NCI-H226 (cell line): ENCODE measurements at regions not wholly inside any gene's neighbourhood (a gene's known extent, or its start where the extent isn't known, plus 50 kb on each side); places are given as distances from the start of the nearest gene placed in this dataset.
A peak's percentile ranks its signal among the peaks of the same experiment; 100 is the strongest.

Experiments used
- DNase-seq: peaks from one replicate; pipeline ENCODE4 v3.0.0-alpha.2; 2015

DNA sequence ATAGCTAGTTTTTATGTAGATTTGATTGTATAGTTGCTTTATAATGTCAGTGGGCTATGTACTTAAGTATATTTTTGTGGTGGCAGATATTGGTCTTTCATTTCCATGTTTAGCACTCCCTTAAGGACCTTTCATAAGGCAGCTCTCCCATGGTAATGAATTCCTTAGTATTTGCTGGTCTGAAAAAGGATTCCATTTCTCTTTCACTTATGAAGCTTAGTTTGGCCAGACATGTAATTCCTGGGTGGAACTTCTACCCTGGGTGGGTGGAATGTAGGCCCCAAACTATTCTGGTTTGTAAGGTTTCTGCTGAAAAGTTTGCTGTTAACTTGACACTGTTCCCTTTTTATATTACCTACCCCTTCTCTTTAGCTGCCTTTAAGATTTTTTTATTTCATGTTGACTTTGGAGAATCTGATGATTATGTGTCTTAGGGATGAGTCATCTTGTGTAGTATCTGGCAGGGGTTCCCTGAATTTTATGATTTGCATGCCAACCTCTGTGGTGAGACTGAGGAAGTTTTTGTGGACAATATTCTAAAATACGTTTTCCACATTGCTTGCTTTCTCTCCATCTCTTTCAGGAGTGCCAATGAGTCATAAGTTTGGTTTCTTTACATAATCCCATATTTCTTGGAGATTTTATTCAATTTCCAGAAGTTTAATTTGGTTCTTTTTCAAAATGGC, 65.4 kb upstream of the VRK2 start:
- peak; percentile 42 for DNase-seq

DNA sequence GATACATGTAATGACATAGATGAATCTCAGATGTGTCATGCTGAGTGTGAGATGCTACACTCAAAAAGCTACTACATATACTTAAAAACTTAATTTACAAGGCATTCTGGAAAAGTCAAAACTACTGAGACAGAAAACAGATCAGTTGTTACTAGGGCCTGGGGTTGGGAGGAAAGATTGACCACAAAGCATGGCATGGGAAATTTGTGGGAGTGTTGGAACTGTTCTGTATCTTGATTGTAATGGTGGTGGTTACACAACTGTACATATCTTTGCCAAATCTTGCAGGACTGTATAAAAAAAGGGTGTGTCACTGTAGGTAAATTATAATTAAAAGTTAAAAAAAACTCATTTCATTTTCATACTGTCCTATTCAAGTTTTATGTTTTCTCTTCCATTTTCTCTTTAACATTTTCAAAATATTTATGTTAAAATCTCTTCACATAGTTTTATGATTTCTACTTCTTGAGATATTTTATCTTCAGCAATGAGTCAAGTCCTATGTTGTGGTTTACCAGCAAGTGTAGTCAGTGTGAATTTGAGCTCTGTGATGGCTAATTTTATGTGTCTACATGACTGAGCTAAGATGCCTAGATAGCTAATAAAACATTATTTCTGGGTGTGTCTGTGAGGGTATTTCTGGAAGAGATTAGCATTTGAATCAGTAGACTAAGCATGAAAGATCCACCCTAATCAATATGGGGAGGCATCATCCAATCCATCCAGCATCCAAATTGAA, 58.6 kb upstream of the VRK2 start:
- DNase-seq, result peak; percentile 68

DNA sequence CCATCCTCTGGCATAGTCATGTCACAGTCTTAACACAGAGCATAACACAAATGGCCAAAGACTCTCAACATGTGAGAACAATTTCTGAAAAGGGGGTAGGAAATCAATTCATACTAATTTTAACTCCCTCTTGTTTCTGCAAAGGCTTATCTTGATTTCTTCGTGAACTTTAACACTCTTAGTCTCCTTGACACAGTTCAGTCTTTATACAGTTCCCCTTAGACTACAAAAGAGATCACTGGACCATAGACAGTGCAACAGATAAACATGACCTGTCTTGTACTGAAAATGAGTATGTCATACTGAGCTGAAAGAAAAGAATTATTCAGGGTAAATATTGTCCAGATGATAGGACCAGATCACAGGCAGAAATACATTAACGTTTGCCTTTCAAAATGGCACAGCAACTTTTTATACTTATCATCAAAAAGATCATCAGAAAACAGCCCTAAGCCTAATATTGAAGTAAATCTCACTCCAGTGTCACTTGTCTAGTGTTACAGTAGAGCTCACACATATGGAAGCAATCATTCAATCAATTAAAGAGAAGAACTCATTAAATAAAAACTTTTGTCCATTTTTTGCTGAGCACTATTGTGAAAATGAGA, 56.4 kb upstream of the VRK2 start:
- no peak for DNase-seq
